KMS-11 (cell line): ENCODE measurements at regions not wholly inside any gene's neighbourhood (a gene's known extent, or its start where the extent isn't known, plus 50 kb on each side); places are given as distances from the start of the nearest gene placed in this dataset.

Experiments
- H2AFZ ChIP-seq: fragments of 200-600 bp; sonication (generic); 2 replicates; pipeline ENCODE4 v1.6.1; 2016; ENCODE audit warnings: antibody characterized with exemption, mixed run types, low read depth
- H3K27ac ChIP-seq: fragments of 200-600 bp; sonication (generic); 2 replicates; pipeline ENCODE4 v1.6.1; 2016; ENCODE audit warnings: mild to moderate bottlenecking, mixed run types
- H3K27me3 ChIP-seq: fragments of 200-600 bp; sonication (generic); 2 replicates; pipeline ENCODE4 v1.6.1; 2017; ENCODE audit warnings: mild to moderate bottlenecking, low read depth, mixed run types, moderate library complexity; ENCODE audit not compliant: insufficient read depth
- H3K36me3 ChIP-seq: fragments of 200-600 bp; sonication (generic); 2 replicates; pipeline ENCODE4 v1.6.1; 2017; ENCODE audit warnings: mild to moderate bottlenecking, mixed run types; ENCODE audit not compliant: insufficient read depth
- H3K4me1 ChIP-seq: fragments of 200-600 bp; sonication (generic); 2 replicates; pipeline ENCODE4 v1.6.1; 2016; ENCODE audit warnings: mild to moderate bottlenecking, low read depth, mixed run types; ENCODE audit not compliant: poor library complexity, severe bottlenecking
- H3K4me2 ChIP-seq: fragments of 200-600 bp; sonication (generic); 2 replicates; pipeline ENCODE4 v1.7.0; 2016; ENCODE audit warnings: mild to moderate bottlenecking, mixed run types
- H3K4me3 ChIP-seq: fragments of 200-600 bp; sonication (generic); IDR thresholded peaks from 2 replicates; pipeline ENCODE4 v1.6.1; 2017; ENCODE audit warnings: low read depth, low read length, mixed read lengths; ENCODE audit not compliant: insufficient read depth
- H3K79me2 ChIP-seq: fragments of 200-600 bp; sonication (generic); 2 replicates; pipeline ENCODE4 v1.6.1; 2016; ENCODE audit warnings: low read depth, mixed run types; ENCODE audit not compliant: insufficient read depth
- H3K9ac ChIP-seq: fragments of 200-600 bp; sonication (generic); 2 replicates; pipeline ENCODE4 v1.6.1; 2016; ENCODE audit warnings: mild to moderate bottlenecking, mixed run types
- H4K20me1 ChIP-seq: fragments of 200-600 bp; sonication (generic); 2 replicates; pipeline ENCODE4 v1.6.1; 2016; ENCODE audit warnings: mild to moderate bottlenecking, mixed run types; ENCODE audit not compliant: insufficient read depth
- TF ChIP-seq, protein P1 (sequence below): fragments of 200-600 bp; sonication (generic); conservative IDR thresholded peaks from 2 replicates; pipeline ENCODE4 v1.6.1; 2017; ENCODE audit warnings: low read depth, mild to moderate bottlenecking, antibody characterized with exemption, low read length, moderate library complexity, mixed read lengths

- Histone ChIP-seq H4K20me1 (no peaks in the 10 kb centered on the region), H3K36me3 (no peaks in the 10 kb centered on the region), H2AFZ (no peak overlapping the region), H3K27me3 (no peaks in the 10 kb centered on the region), H3K9ac (no peak overlapping the region), H3K79me2 (no peaks in the 10 kb centered on the region), H3K4me2 (no peak overlapping the region), H3K4me3 (no peak overlapping the region), H3K4me1 (no peaks in the 10 kb centered on the region), H3K27ac (no peak overlapping the region)
- TF ChIP-seq, protein P1, sequence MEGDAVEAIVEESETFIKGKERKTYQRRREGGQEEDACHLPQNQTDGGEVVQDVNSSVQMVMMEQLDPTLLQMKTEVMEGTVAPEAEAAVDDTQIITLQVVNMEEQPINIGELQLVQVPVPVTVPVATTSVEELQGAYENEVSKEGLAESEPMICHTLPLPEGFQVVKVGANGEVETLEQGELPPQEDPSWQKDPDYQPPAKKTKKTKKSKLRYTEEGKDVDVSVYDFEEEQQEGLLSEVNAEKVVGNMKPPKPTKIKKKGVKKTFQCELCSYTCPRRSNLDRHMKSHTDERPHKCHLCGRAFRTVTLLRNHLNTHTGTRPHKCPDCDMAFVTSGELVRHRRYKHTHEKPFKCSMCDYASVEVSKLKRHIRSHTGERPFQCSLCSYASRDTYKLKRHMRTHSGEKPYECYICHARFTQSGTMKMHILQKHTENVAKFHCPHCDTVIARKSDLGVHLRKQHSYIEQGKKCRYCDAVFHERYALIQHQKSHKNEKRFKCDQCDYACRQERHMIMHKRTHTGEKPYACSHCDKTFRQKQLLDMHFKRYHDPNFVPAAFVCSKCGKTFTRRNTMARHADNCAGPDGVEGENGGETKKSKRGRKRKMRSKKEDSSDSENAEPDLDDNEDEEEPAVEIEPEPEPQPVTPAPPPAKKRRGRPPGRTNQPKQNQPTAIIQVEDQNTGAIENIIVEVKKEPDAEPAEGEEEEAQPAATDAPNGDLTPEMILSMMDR: no peak
These were observed 187.3 kb downstream of the MBOAT1 start for GRCh38 chr6:20024978-20025377.

DNA sequence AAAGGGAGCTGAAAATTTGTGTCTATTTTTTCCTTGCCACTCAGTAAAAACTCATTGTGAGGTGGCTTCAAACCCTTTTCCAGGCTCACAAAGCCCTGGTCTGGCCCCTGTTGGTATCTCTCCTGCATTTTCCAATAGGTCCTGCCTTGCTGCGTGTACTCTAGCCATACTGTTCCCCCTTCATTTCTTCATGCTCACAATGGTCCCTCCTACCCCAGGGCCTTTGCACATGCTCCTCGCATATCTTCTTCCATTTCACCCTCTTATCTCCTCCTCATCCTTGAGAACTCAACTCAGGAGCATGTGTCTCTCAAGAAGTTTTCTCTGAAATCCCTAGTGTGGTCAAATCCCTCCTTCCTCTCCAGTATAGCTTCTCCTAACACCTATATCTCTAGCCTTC, 186.6 kb downstream of the MBOAT1 start:
- no peaks in the 10 kb centered on the region for H4K20me1 ChIP-seq
- H2AFZ ChIP-seq: no peak overlapping the region
- TF ChIP-seq, protein P1: no peak
- H3K27ac ChIP-seq: no peak overlapping the region
- no peaks in the 10 kb centered on the region for H3K4me1 ChIP-seq
- H3K27me3 ChIP-seq: no peaks in the 10 kb centered on the region
- H3K4me2 ChIP-seq: no peak overlapping the region
- no peaks in the 10 kb centered on the region for H3K36me3 ChIP-seq
- H3K79me2 ChIP-seq: no peaks in the 10 kb centered on the region
- H3K9ac ChIP-seq: no peak overlapping the region
- H3K4me3 ChIP-seq: no peak overlapping the region

DNA sequence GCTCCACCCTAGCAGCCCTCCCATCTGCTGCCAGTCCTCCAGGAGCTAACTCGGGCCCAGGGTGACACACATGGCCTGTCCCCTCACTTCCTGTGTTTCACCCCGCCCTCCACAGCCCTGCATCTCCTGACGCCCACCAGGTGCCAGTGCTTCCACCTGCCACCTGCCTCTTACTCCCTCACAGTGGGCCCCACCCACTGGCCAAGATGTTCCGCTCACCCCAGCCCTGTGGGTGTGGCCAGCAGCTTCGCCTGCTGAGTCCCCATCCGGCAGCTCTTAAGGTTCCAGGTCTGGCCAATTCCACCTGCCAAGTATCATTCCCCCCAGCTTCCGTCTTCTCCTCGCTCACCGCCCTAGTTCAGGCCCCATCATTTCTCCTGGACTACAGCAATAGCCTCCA, 184.1 kb downstream of the MBOAT1 start:
- TF ChIP-seq, protein P1: no peak
- H4K20me1 ChIP-seq: no peaks in the 10 kb centered on the region

GRCh38 chr6:20028562-20028961, 183.7 kb downstream of the MBOAT1 start:
- TF ChIP-seq, protein P1: no peak
- no peak overlapping the region for H2AFZ ChIP-seq
- H3K4me3 ChIP-seq: no peak overlapping the region
- H3K79me2 ChIP-seq: no peaks in the 10 kb centered on the region
- H3K36me3 ChIP-seq: no peaks in the 10 kb centered on the region
- H3K9ac ChIP-seq: no peak overlapping the region
- no peaks in the 10 kb centered on the region for H3K4me1 ChIP-seq
- no peaks in the 10 kb centered on the region for H3K27me3 ChIP-seq
- no peak overlapping the region for H3K4me2 ChIP-seq
- H4K20me1 ChIP-seq: no peaks in the 10 kb centered on the region
- H3K27ac ChIP-seq: no peak overlapping the region

More for the DNA sequence above, 184.1 kb downstream of the MBOAT1 start:
- Histone ChIP-seq H3K9ac (no peak overlapping the region), H3K36me3 (no peaks in the 10 kb centered on the region), H3K27me3 (no peaks in the 10 kb centered on the region), H3K27ac (no peak overlapping the region), H3K4me1 (no peaks in the 10 kb centered on the region), H2AFZ (no peak overlapping the region), H3K79me2 (no peaks in the 10 kb centered on the region), H3K4me2 (no peak overlapping the region), H3K4me3 (no peak overlapping the region)
